OCI-LY1 (cell line): ENCODE measurements at regions not wholly inside any gene's neighbourhood (a gene's known extent, or its start where the extent isn't known, plus 50 kb on each side); places are given as distances from the start of the nearest gene placed in this dataset.

Source experiments
- CTCF ChIP-seq: fragments of 200-600 bp; sonication (generic), shearing (Covaris generic); IDR thresholded peaks from 2 replicates; pipeline ENCODE4 v1.5.1; 2017; ENCODE audit warnings: mild to moderate bottlenecking, antibody characterized with exemption, low read length, moderate library complexity, mixed read lengths
- EZH2 ChIP-seq: fragments of 200-600 bp; sonication (generic), shearing (Covaris generic); IDR thresholded peaks from 2 replicates; pipeline ENCODE4 v1.8.0; 2017; ENCODE audit warnings: borderline replicate concordance, mixed run types, mild to moderate bottlenecking, antibody characterized with exemption, low read length, moderate library complexity, mixed read lengths

GRCh38 chr14:37720131-37720530 is 124.7 kb downstream of the TTC6 start:
- TF ChIP-seq CTCF (no peak), EZH2 (no peak)
